ENCODE measurements at regions not wholly inside any gene's neighbourhood (a gene's known extent, or its start where the extent isn't known, plus 50 kb on each side); places are given as distances from the start of the nearest gene placed in this dataset.
"Not testable (repeated sequence)": the region's sequence is repeated elsewhere in the genome, so short reads cannot be mapped to it uniquely, and the experiment has no call there.

- DNase-seq (no peak), ATAC-seq (no peak)
- POLR2A ChIA-PET, result no interaction called here
- Mint-ChIP-seq H3K27ac (no peak overlapping the region), H3K4me3 (no peak overlapping the region), H3K36me3 (no peaks in the 10 kb centered on the region), H3K27me3 (no peaks in the 10 kb centered on the region), H3K9me3 (peaks cover 0 to 4% (median 0%) of the 10 kb centered on the region in 9 donors), H3K4me1 (no peaks in the 10 kb centered on the region)
Measured at GRCh38 chr13:87952377-87952776, 281.2 kb downstream of the SLITRK5 start.

- Mint-ChIP-seq H3K27me3 (no peaks in the 10 kb centered on the region), H3K36me3 (no peaks in the 10 kb centered on the region), H3K27ac (no peak overlapping the region), H3K4me3 (no peak overlapping the region), H3K4me1 (no peaks in the 10 kb centered on the region), H3K9me3 (peaks cover 0 to 4% (median 0%) of the 10 kb centered on the region in 9 donors)
- DNase-seq (no peak), ATAC-seq (no peak)
- POLR2A ChIA-PET, result no interaction called here
Measured at GRCh38 chr13:87953381-87953780, 282.2 kb downstream of the SLITRK5 start.

GRCh38 chr13:87954091-87954490, 282.9 kb downstream of the SLITRK5 start:
- Mint-ChIP-seq H3K4me3 (no peak overlapping the region), H3K9me3 (peaks cover 0 to 4% (median 0%) of the 10 kb centered on the region in 9 donors), H3K27ac (no peak overlapping the region)

GRCh38 chr13:87961546-87961945, 290.4 kb downstream of the SLITRK5 start:
- Mint-ChIP-seq H3K4me3 (no peak overlapping the region), H3K4me1 (no peaks in the 10 kb centered on the region), H3K9me3 (peaks cover 0 to 11% (median 0%) of the 10 kb centered on the region in 9 donors), H3K27me3 (peaks cover 0 to 2% (median 0%) of the 10 kb centered on the region in 5 donors), H3K27ac (no peak overlapping the region), H3K36me3 (no peaks in the 10 kb centered on the region)
- DNase-seq (no peak), ATAC-seq (no peak)
- POLR2A ChIA-PET, result no interaction called here

More at GRCh38 chr13:87954091-87954490, 282.9 kb downstream of the SLITRK5 start:
- Mint-ChIP-seq H3K4me1 (no peaks in the 10 kb centered on the region), H3K27me3 (no peaks in the 10 kb centered on the region), H3K36me3 (no peaks in the 10 kb centered on the region)
- DNase-seq (no peak), ATAC-seq (no peak)
- POLR2A ChIA-PET, result no interaction called here

GRCh38 chr13:87972568-87972967, 301.4 kb downstream of the SLITRK5 start:
- POLR2A ChIA-PET, result no interaction called here
- Mint-ChIP-seq H3K27me3 (no peaks in the 10 kb centered on the region), H3K4me3 (no peak overlapping the region), H3K27ac (no peak overlapping the region), H3K36me3 (no peaks in the 10 kb centered on the region), H3K4me1 (no peaks in the 10 kb centered on the region), H3K9me3 (peaks cover 0 to 3% (median 0%) of the 10 kb centered on the region in 9 donors)
- DNase-seq, result no peak
- ATAC-seq, result no peak

GRCh38 chr13:87975035-87975434, 303.9 kb downstream of the SLITRK5 start:
- ATAC-seq (no peak), DNase-seq (no peak)
- Mint-ChIP-seq H3K36me3 (no peaks in the 10 kb centered on the region), H3K27me3 (no peaks in the 10 kb centered on the region), H3K27ac (peak overlapping the region in 1 of 10 donors; percentile 52), H3K9me3 (peaks cover 0 to 3% (median 0%) of the 10 kb centered on the region in 9 donors), H3K4me3 (no peak overlapping the region), H3K4me1 (no peaks in the 10 kb centered on the region)
- POLR2A ChIA-PET, result no interaction called here

GRCh38 chr13:87976650-87977049, 305.5 kb downstream of the SLITRK5 start:
- H3K27me3 Mint-ChIP-seq, H3K4me1 Mint-ChIP-seq, DNase-seq, H3K27ac Mint-ChIP-seq, ATAC-seq, H3K36me3 Mint-ChIP-seq, POLR2A ChIA-PET, H3K9me3 Mint-ChIP-seq, H3K4me3 Mint-ChIP-seq: not testable (repeated sequence)

GRCh38 chr13:87981416-87981815, 310.2 kb downstream of the SLITRK5 start:
- Mint-ChIP-seq H3K27ac (no peak overlapping the region), H3K4me3 (no peak overlapping the region), H3K36me3 (no peaks in the 10 kb centered on the region), H3K27me3 (no peaks in the 10 kb centered on the region), H3K9me3 (peaks cover 0 to 4% (median 1%) of the 10 kb centered on the region in 9 donors), H3K4me1 (no peaks in the 10 kb centered on the region)
- POLR2A ChIA-PET, result no interaction called here
- ATAC-seq (no peak), DNase-seq (no peak)

GRCh38 chr13:87982400-87982799, 311.2 kb downstream of the SLITRK5 start:
- H3K4me3 Mint-ChIP-seq, result no peak overlapping the region
- POLR2A ChIA-PET, result no interaction called here
- H3K27ac Mint-ChIP-seq, result no peak overlapping the region
- no peaks in the 10 kb centered on the region for H3K4me1 Mint-ChIP-seq
- H3K27me3 Mint-ChIP-seq, result no peaks in the 10 kb centered on the region
- peaks cover 0 to 4% (median 1%) of the 10 kb centered on the region in 9 donors for H3K9me3 Mint-ChIP-seq
- ATAC-seq, result no peak
- DNase-seq, result no peak
- no peaks in the 10 kb centered on the region for H3K36me3 Mint-ChIP-seq

- POLR2A ChIA-PET, result no interaction called here
- DNase-seq (no peak), ATAC-seq (no peak)
- Mint-ChIP-seq H3K4me3 (no peak overlapping the region), H3K27me3 (no peaks in the 10 kb centered on the region), H3K36me3 (no peaks in the 10 kb centered on the region), H3K9me3 (peaks cover 0 to 8% (median 1%) of the 10 kb centered on the region in 9 donors), H3K4me1 (no peaks in the 10 kb centered on the region), H3K27ac (no peak overlapping the region)
Measured at GRCh38 chr13:87986639-87987250, 315.6 kb downstream of the SLITRK5 start.

GRCh38 chr13:87998081-87998480, 326.9 kb downstream of the SLITRK5 start:
- Mint-ChIP-seq H3K4me3 (no peak overlapping the region), H3K27me3 (no peaks in the 10 kb centered on the region)

GRCh38 chr13:87999240-87999700, 328.1 kb downstream of the SLITRK5 start:
- no peak for DNase-seq
- H3K27me3 Mint-ChIP-seq, result no peaks in the 10 kb centered on the region
- H3K36me3 Mint-ChIP-seq, result no peaks in the 10 kb centered on the region
- no peaks in the 10 kb centered on the region for H3K4me1 Mint-ChIP-seq
- no peak overlapping the region for H3K4me3 Mint-ChIP-seq
- POLR2A ChIA-PET, result no interaction called here
- H3K9me3 Mint-ChIP-seq, result peaks cover 0 to 17% (median 0%) of the 10 kb centered on the region in 9 donors
- ATAC-seq, result no peak
- H3K27ac Mint-ChIP-seq, result no peak overlapping the region

More at GRCh38 chr13:87998081-87998480, 326.9 kb downstream of the SLITRK5 start:
- H3K4me1 Mint-ChIP-seq, result no peaks in the 10 kb centered on the region
- H3K36me3 Mint-ChIP-seq, result no peaks in the 10 kb centered on the region
- no peak for ATAC-seq
- POLR2A ChIA-PET, result no interaction called here
- peaks cover 0 to 13% (median 0%) of the 10 kb centered on the region in 9 donors for H3K9me3 Mint-ChIP-seq
- H3K27ac Mint-ChIP-seq, result no peak overlapping the region
- DNase-seq, result no peak

- H3K36me3 Mint-ChIP-seq, result no peaks in the 10 kb centered on the region
- H3K9me3 Mint-ChIP-seq, result peaks cover 0 to 19% (median 0%) of the 10 kb centered on the region in 9 donors
- no peaks in the 10 kb centered on the region for H3K27me3 Mint-ChIP-seq
- DNase-seq, result no peak
- no peak overlapping the region for H3K4me3 Mint-ChIP-seq
- no peak for ATAC-seq
- no peaks in the 10 kb centered on the region for H3K4me1 Mint-ChIP-seq
- no peak overlapping the region for H3K27ac Mint-ChIP-seq
- POLR2A ChIA-PET, result no interaction called here
Measured at GRCh38 chr13:87999788-88000187, 328.6 kb downstream of the SLITRK5 start.

GRCh38 chr13:88000239-88000638, 329.1 kb downstream of the SLITRK5 start:
- H3K36me3 Mint-ChIP-seq, result no peaks in the 10 kb centered on the region
- no peaks in the 10 kb centered on the region for H3K27me3 Mint-ChIP-seq
- H3K9me3 Mint-ChIP-seq, result peaks cover 0 to 20% (median 0%) of the 10 kb centered on the region in 9 donors
- POLR2A ChIA-PET, result no interaction called here
- H3K4me3 Mint-ChIP-seq, result no peak overlapping the region
- DNase-seq, result no peak
- ATAC-seq, result no peak
- no peak overlapping the region for H3K27ac Mint-ChIP-seq
- no peaks in the 10 kb centered on the region for H3K4me1 Mint-ChIP-seq

Measured in naive thymus-derived CD8-positive, alpha-beta T cell (primary cell).